Liver (tissue), 3 donors: ENCODE measurements at regions not wholly inside any gene's neighbourhood (a gene's known extent, or its start where the extent isn't known, plus 50 kb on each side); places are given as distances from the start of the nearest gene placed in this dataset.

ENCODE experiments used
- EGR1 ChIP-seq, 2 donors: IDR thresholded peaks; 2 replicates each; pipeline ENCODE4 v1.6.1; 2016 to 2018; ENCODE audit warnings: antibody characterized with exemption in 2 of 2, low read depth in 2 of 2
- GABPA ChIP-seq, 2 donors: IDR thresholded peaks in 1 of 2; conservative IDR thresholded peaks in 1 of 2; 2 replicates each; pipeline ENCODE4 v1.6.1; 2016; ENCODE audit warnings: antibody characterized with exemption in 2 of 2, mild to moderate bottlenecking in 1 of 2, moderate library complexity in 1 of 2
- HNF4A ChIP-seq, 2 donors: conservative IDR thresholded peaks; 2 replicates each; pipeline ENCODE4 v1.6.1; 2016; ENCODE audit warnings: antibody characterized with exemption in 2 of 2, mild to moderate bottlenecking in 2 of 2
- HNF4G ChIP-seq: IDR thresholded peaks from 2 replicates; pipeline ENCODE4 v1.6.1; 2016; ENCODE audit warnings: antibody characterized with exemption
- JUND ChIP-seq, 2 donors: IDR thresholded peaks; 2 replicates each; pipeline ENCODE4 v1.6.1; 2016; ENCODE audit warnings: antibody characterized with exemption in 2 of 2
- RAD21 ChIP-seq, 2 donors: IDR thresholded peaks; 2 replicates each; pipeline ENCODE4 v1.6.1; 2016; ENCODE audit warnings: antibody characterized with exemption in 2 of 2, mild to moderate bottlenecking in 2 of 2
- TAF1 ChIP-seq: conservative IDR thresholded peaks from 2 replicates; pipeline ENCODE4 v1.6.1; 2016; ENCODE audit warnings: antibody characterized with exemption, mild to moderate bottlenecking
- YY1 ChIP-seq: IDR thresholded peaks from 2 replicates; pipeline ENCODE4 v1.6.1; 2016; ENCODE audit warnings: antibody characterized with exemption, mild to moderate bottlenecking
- TF ChIP-seq, protein P1 (sequence below): fragments of 150-350 bp; IDR thresholded peaks from 2 replicates; pipeline ENCODE4 v1.5.1; 2017; ENCODE audit warnings: improper control_type of control experiment, low read depth, low read length; ENCODE audit not compliant: missing input control
- TF ChIP-seq, protein P2 (sequence below): IDR thresholded peaks from 2 replicates; pipeline ENCODE4 v1.6.1; 2016; ENCODE audit warnings: antibody characterized with exemption, mild to moderate bottlenecking
- TF ChIP-seq, protein P3 (sequence below): IDR thresholded peaks from 2 replicates; pipeline ENCODE4 v1.6.1; 2016; ENCODE audit warnings: antibody characterized with exemption
- TF ChIP-seq, protein P4 (sequence below): IDR thresholded peaks from 2 replicates; pipeline ENCODE4 v1.6.1; 2016; ENCODE audit warnings: antibody characterized with exemption
- TF ChIP-seq, protein P5 (sequence below): IDR thresholded peaks from 2 replicates; pipeline ENCODE4 v1.6.1; 2016; ENCODE audit warnings: antibody characterized with exemption
- donor health status: healthy.
- donor health status: healthy.

DNA sequence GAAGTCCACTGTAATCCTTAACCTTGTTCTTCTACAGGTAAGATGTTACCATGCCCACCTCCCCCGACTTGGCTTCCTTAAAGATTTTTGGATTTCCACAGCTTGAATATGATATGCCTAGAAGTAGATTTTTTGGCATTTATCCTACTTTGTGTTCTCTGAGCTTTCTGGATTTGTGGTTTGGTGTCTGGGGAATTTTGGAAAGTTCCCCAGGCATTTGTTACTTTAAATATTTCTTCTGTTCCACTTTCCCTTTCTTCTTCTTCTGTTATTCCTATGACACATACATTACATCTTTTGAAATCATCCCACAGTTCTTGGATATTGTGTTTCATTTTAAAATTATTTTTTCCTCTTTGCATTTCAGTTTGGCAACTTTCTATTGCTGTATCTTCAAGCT lies 122.1 kb upstream of the TMEM108 start:
- TF ChIP-seq, protein P1, sequence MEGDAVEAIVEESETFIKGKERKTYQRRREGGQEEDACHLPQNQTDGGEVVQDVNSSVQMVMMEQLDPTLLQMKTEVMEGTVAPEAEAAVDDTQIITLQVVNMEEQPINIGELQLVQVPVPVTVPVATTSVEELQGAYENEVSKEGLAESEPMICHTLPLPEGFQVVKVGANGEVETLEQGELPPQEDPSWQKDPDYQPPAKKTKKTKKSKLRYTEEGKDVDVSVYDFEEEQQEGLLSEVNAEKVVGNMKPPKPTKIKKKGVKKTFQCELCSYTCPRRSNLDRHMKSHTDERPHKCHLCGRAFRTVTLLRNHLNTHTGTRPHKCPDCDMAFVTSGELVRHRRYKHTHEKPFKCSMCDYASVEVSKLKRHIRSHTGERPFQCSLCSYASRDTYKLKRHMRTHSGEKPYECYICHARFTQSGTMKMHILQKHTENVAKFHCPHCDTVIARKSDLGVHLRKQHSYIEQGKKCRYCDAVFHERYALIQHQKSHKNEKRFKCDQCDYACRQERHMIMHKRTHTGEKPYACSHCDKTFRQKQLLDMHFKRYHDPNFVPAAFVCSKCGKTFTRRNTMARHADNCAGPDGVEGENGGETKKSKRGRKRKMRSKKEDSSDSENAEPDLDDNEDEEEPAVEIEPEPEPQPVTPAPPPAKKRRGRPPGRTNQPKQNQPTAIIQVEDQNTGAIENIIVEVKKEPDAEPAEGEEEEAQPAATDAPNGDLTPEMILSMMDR, result no peak
- TF ChIP-seq, protein P2, sequence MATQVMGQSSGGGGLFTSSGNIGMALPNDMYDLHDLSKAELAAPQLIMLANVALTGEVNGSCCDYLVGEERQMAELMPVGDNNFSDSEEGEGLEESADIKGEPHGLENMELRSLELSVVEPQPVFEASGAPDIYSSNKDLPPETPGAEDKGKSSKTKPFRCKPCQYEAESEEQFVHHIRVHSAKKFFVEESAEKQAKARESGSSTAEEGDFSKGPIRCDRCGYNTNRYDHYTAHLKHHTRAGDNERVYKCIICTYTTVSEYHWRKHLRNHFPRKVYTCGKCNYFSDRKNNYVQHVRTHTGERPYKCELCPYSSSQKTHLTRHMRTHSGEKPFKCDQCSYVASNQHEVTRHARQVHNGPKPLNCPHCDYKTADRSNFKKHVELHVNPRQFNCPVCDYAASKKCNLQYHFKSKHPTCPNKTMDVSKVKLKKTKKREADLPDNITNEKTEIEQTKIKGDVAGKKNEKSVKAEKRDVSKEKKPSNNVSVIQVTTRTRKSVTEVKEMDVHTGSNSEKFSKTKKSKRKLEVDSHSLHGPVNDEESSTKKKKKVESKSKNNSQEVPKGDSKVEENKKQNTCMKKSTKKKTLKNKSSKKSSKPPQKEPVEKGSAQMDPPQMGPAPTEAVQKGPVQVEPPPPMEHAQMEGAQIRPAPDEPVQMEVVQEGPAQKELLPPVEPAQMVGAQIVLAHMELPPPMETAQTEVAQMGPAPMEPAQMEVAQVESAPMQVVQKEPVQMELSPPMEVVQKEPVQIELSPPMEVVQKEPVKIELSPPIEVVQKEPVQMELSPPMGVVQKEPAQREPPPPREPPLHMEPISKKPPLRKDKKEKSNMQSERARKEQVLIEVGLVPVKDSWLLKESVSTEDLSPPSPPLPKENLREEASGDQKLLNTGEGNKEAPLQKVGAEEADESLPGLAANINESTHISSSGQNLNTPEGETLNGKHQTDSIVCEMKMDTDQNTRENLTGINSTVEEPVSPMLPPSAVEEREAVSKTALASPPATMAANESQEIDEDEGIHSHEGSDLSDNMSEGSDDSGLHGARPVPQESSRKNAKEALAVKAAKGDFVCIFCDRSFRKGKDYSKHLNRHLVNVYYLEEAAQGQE, result no peak
- no peak for TF ChIP-seq JUND (IDR thresholded peaks at IDR 0.05)
- TF ChIP-seq, protein P3, sequence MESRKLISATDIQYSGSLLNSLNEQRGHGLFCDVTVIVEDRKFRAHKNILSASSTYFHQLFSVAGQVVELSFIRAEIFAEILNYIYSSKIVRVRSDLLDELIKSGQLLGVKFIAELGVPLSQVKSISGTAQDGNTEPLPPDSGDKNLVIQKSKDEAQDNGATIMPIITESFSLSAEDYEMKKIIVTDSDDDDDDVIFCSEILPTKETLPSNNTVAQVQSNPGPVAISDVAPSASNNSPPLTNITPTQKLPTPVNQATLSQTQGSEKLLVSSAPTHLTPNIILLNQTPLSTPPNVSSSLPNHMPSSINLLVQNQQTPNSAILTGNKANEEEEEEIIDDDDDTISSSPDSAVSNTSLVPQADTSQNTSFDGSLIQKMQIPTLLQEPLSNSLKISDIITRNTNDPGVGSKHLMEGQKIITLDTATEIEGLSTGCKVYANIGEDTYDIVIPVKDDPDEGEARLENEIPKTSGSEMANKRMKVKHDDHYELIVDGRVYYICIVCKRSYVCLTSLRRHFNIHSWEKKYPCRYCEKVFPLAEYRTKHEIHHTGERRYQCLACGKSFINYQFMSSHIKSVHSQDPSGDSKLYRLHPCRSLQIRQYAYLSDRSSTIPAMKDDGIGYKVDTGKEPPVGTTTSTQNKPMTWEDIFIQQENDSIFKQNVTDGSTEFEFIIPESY, result no peak
- no peak for TF ChIP-seq YY1
- TF ChIP-seq, protein P4, sequence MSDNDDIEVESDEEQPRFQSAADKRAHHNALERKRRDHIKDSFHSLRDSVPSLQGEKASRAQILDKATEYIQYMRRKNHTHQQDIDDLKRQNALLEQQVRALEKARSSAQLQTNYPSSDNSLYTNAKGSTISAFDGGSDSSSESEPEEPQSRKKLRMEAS, result no peak
- TF ChIP-seq RAD21 (IDR thresholded peaks at IDR 0.05), result no peak
- TF ChIP-seq, protein P5, sequence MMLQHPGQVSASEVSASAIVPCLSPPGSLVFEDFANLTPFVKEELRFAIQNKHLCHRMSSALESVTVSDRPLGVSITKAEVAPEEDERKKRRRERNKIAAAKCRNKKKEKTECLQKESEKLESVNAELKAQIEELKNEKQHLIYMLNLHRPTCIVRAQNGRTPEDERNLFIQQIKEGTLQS, result no peak
- no peak for TF ChIP-seq TAF1
- no peak for TF ChIP-seq EGR1 (IDR thresholded peaks at IDR 0.05; ENCODE audit: low read depth in 2 of 2)
- no peak for TF ChIP-seq HNF4A (conservative IDR thresholded peaks at IDR 0.05)
- TF ChIP-seq GABPA (IDR thresholded peaks at IDR 0.05 in 1 of 2, conservative IDR thresholded peaks at IDR 0.05 in 1 of 2), result no peak
- TF ChIP-seq HNF4G, result no peak
